GM20000 (cell line): ENCODE measurements at regions not wholly inside any gene's neighbourhood (a gene's known extent, or its start where the extent isn't known, plus 50 kb on each side); places are given as distances from the start of the nearest gene placed in this dataset.
"Not testable (repeated sequence)": the region's sequence is repeated elsewhere in the genome, so short reads cannot be mapped to it uniquely, and the experiment has no call there.

ENCODE experiments used
- DNase-seq: peaks from one replicate; pipeline ENCODE4 v3.0.0; 2012; ENCODE audit warnings: low spot score
- TF ChIP-seq, protein P1 (sequence below): IDR thresholded peaks from 2 replicates; pipeline ENCODE4 v1.5.1; 2012; ENCODE audit warnings: mild to moderate bottlenecking, control low read depth; ENCODE audit errors: extremely low read depth, missing control alignments

DNA sequence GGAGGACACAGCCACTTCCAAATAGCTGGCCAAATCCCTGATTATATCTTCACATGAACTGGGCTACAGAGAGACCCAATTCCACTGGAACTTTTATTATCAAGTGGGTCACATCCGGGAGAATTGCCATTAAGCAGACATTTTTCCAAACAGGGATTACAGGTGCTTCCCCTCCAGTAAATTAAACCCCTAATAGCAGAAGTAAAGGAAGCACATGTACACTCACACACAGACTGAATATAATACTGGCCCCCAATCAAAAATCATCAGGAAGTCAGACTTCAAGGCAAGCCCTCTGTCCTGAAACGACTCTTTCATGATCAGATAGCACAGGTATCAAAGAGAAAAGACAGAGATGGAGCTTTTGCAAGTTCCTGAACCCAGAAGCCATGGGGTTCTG, 118.6 kb upstream of the PPP2R5A start:
- TF ChIP-seq, protein P1, sequence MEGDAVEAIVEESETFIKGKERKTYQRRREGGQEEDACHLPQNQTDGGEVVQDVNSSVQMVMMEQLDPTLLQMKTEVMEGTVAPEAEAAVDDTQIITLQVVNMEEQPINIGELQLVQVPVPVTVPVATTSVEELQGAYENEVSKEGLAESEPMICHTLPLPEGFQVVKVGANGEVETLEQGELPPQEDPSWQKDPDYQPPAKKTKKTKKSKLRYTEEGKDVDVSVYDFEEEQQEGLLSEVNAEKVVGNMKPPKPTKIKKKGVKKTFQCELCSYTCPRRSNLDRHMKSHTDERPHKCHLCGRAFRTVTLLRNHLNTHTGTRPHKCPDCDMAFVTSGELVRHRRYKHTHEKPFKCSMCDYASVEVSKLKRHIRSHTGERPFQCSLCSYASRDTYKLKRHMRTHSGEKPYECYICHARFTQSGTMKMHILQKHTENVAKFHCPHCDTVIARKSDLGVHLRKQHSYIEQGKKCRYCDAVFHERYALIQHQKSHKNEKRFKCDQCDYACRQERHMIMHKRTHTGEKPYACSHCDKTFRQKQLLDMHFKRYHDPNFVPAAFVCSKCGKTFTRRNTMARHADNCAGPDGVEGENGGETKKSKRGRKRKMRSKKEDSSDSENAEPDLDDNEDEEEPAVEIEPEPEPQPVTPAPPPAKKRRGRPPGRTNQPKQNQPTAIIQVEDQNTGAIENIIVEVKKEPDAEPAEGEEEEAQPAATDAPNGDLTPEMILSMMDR, result no peak
- no peak for DNase-seq

DNA sequence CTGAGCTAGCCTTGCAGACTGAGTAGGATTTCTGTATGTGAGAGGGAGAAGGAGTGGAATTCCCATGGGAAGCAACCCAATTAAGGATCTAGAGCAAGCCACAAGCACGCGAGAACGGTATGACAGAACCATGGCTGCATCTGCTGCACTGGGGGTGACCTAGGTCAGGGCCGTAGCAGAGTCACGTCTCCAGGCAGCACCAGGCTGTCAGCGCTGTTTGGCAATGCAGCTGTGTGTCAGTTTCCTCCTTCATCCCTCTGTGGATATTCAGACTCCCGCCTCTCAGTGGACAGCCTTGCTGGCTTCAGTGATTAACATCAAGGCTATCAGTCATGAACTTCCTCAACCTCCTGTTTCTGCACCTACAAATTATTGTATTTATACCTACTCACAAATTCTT, 118.1 kb upstream of the PPP2R5A start:
- TF ChIP-seq, protein P1, result no peak
- DNase-seq, result no peak

DNA sequence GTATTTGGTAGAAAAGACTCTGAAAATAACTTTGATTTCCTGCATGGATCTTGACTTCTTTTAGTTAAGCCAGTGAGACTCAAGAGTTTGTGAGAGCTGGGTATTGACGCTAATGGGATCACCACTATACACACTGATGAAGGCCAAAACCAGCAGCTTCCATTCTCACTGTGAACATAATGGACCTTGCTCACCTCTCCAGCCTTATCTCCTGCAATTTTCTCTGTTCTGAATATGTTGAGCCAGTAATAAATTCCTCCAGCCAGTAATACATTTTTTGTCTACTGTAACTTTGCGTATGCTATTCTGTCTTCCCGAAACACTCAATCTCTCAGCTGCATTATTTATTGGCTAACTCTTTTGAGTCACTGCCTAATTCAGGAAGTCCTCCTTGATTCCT, 111.6 kb upstream of the PPP2R5A start:
- TF ChIP-seq, protein P1, result no peak
- no peak for DNase-seq

DNA sequence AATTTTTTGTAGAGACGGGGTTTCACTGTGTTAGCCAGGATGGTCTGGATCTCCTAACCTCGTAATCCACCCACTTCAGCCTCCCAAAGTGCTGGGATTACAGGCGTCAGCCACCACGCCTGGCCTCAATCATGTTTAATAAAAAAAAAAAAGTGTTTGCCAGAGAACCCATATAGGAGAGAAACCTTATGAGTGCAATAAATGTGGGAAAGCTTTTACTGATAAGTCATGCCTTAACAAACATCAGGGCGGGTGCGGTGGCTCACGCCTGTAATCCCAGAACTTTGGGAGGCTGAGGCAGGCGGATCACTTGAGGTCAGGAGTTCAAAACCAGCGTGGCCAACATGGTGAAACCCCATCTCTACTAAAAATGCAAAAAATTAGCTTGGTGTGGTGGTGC, 110.9 kb upstream of the PPP2R5A start:
- not testable (repeated sequence) for DNase-seq

DNA sequence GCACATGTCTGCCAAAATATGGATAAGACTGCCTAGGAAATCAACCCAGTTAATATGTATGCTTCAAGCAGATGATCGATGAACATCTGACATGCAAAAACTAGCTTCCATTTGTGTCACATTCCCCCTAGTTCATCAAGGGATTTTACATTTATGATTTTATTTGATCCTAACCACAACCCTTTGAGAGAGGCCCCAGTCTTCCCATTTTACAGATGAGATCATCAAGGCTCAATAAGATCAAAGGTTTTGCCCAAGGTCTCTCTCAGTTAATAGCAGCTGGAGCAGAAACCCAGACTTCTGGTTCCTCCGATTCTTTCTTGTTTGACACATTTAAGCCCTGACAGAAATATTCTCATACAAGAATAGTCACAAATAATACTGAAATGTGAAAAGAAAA, 107.7 kb upstream of the PPP2R5A start:
- no peak for DNase-seq
- TF ChIP-seq, protein P1, result no peak

DNA sequence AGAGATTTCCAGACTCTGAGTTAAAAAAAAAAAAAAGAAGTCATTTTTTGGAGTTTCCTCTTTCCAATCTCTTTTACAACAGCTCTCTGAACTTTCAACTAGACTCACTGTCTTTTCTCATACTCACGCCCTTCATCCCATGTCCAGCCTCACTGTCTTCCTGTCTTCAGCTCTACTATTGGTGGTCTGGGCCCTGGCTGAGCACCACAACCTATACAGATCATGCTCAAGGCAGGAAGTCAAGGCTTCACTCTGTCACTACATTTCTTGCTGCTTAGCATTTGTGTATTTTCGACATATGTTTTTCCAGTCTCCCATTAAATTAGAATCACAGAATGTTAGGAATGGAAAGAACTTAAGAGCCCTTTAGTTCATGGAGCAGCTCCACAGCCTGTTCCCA, 106.4 kb upstream of the PPP2R5A start:
- TF ChIP-seq, protein P1, result no peak
- no peak for DNase-seq

DNA sequence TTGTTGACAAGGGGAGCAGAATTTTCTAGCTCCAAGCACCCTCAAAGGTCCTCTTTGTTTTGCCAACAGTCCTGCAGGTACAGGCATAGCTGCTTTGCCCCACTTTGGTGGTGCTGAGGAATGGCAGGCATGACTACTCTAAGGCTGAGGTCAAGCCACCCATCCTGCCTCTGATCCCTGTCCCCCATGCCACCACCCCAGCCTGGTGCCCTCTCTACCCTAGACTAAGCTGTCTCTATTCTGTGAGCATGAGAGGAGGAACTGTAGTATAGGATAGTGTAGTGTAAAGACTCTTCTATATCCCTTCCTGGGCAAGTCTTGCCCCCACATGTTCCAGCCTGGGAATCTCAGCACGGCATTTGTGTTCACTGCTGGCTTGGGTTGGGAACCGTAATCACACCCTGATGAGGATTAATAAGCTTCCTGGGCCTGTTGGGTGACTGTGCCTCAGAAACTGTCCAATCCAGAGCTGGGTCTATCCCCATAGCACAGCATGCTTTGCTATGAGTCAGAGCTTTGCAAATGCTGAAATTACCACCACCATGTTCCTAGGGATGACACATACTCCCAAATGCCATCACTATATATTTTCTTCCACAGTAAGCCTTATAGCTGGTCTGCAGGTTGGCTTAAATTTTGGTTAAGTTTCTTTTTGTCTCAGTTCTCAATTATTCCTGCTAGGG, 105.7 kb upstream of the PPP2R5A start:
- TF ChIP-seq, protein P1, result no peak
- no peak for DNase-seq
